ENCODE measurements at regions not wholly inside any gene's neighbourhood (a gene's known extent, or its start where the extent isn't known, plus 50 kb on each side); places are given as distances from the start of the nearest gene placed in this dataset.

- TF ChIP-seq CTCF (IDR thresholded peaks at IDR 0.05) (no peak), POLR2A (IDR thresholded peaks at IDR 0.05) (no peak)
Measured at GRCh38 chr13:21322327-21322965, 136.7 kb downstream of the ZDHHC20 start.
